Psoas muscle (tissue), 7 donors: ENCODE measurements at regions not wholly inside any gene's neighbourhood (a gene's known extent, or its start where the extent isn't known, plus 50 kb on each side); places are given as distances from the start of the nearest gene placed in this dataset.

ENCODE experiments used
- ATAC-seq, 4 donors: fragments of 200-7000 bp; cut with Tn5 transposase; one replicate each; pipeline ENCODE4 v1.9.1; 2020; ENCODE audit warnings: moderate library complexity in 3 of 4, mild to moderate bottlenecking in 2 of 4
- DNase-seq, 2 donors: peaks; one replicate each; pipeline ENCODE4 v3.0.0-alpha.2; 2020
- H3K27ac ChIP-seq: fragments of 200-600 bp; one replicate; pipeline ENCODE4 v1.8.0; 2022
- H3K27me3 ChIP-seq, 3 donors: fragments of 200-600 bp in 1 of 3; one replicate each; pipeline versions ENCODE4 v1.6.1 to v1.8.0; 2013 to 2022; ENCODE audit warnings: low read length in 2 of 3, mild to moderate bottlenecking in 2 of 3, moderate library complexity in 1 of 3; ENCODE audit not compliant: insufficient read depth in 3 of 3
- H3K36me3 ChIP-seq, 2 donors: fragments of 200-600 bp in 1 of 2; one replicate each; pipeline versions ENCODE4 v1.6.1 to v1.8.0; 2013 to 2022; ENCODE audit warnings: low read depth in 1 of 2, mild to moderate bottlenecking in 1 of 2, moderate library complexity in 1 of 2; ENCODE audit not compliant: insufficient read depth in 1 of 2
- H3K4me1 ChIP-seq: fragments of 200-600 bp; one replicate; pipeline ENCODE4 v1.8.0; 2022
- H3K4me3 ChIP-seq: fragments of 200-600 bp; one replicate; pipeline ENCODE4 v1.8.0; 2022; ENCODE audit warnings: mild to moderate bottlenecking
- H3K9me3 ChIP-seq: fragments of 200-600 bp; one replicate; pipeline ENCODE4 v1.8.0; 2022
- CTCF ChIP-seq: fragments of 200-600 bp; IDR thresholded peaks from one replicate; pipeline ENCODE4 v1.8.0; 2022; ENCODE audit warnings: antibody characterized with exemption
- WGBS, 3 donors: extraction: QIAGEN DNeasy Blood & Tissue Kit; methylation state at CpG; one replicate each; pipeline versions ENCODE4 v1.1.6 to v1.1.7; 2013; 5-methylcytosine and 5-hydroxymethylcytosine counted together
- intact Hi-C, 2 donors: fragments of 100-400 bp; cut with DNase I; formaldehyde crosslinking; loops; one replicate each; pipeline versions ENCODE4 v1.11.0 to v1.14.2; 2022
- donor health status: healthy with polysubstance abuse.
- donor health status: DM: no; HTN: no; CAD: no; lungs with moderate emphysema.
- donor health status: Bipolar disorder and iron deficiency.
- donor health status: healthy.
- donor health status: DM: yes; HTN: yes; CAD: no.
- donor health status: DM: no; HTN: no; CAD: no.
- donor health status: DM: yes; HTN: yes; CAD: no.

- no peaks in the 10 kb centered on the region for H3K36me3 ChIP-seq
- TF ChIP-seq CTCF = no peak
- ATAC-seq = no peak
- intact Hi-C loops = no loop called here
- H3K4me3 ChIP-seq = no peak overlapping the region
- DNase-seq = no peak
- no peaks in the 10 kb centered on the region for H3K27me3 ChIP-seq
- H3K4me1 ChIP-seq = no peaks in the 10 kb centered on the region
- H3K9me3 ChIP-seq = no peaks in the 10 kb centered on the region
- no peak overlapping the region for H3K27ac ChIP-seq
- WGBS, 3 donors = 86 to 90% (median 89%) methylated on average over 1 of the region's 1 CpG
Observed at GRCh38 chr13:105070452-105070851, 1465.0 kb downstream of the EFNB2 start.

- no peak overlapping the region for H3K27ac ChIP-seq
- no peaks in the 10 kb centered on the region for H3K9me3 ChIP-seq
- no peak for ATAC-seq
- no peak for TF ChIP-seq CTCF
- H3K36me3 ChIP-seq = no peaks in the 10 kb centered on the region
- DNase-seq = no peak
- no peak overlapping the region for H3K4me3 ChIP-seq
- H3K4me1 ChIP-seq = no peaks in the 10 kb centered on the region
- intact Hi-C loops = no loop called here
- no peaks in the 10 kb centered on the region for H3K27me3 ChIP-seq
Observed at GRCh38 chr13:105069106-105069505, 1466.4 kb downstream of the EFNB2 start.

- intact Hi-C loops = no loop called here
- ATAC-seq (no peak), DNase-seq (no peak)
- Histone ChIP-seq H3K4me1 (no peaks in the 10 kb centered on the region), H3K9me3 (peaks cover 2% of the 10 kb centered on the region), H3K36me3 (no peaks in the 10 kb centered on the region), H3K27me3 (no peaks in the 10 kb centered on the region), H3K4me3 (no peak overlapping the region), H3K27ac (no peak overlapping the region)
- 71 to 77% (median 73%) methylated on average over 5 of the region's 5 CpGs for WGBS, 3 donors
- TF ChIP-seq CTCF = no peak
Observed at GRCh38 chr13:105063676-105064075, 1471.8 kb downstream of the EFNB2 start.

GRCh38 chr13:105059786-105060185, 1475.7 kb downstream of the EFNB2 start:
- 81 to 90% (median 87%) methylated on average over 7 of the region's 7 CpGs for WGBS, 3 donors
- Histone ChIP-seq H3K9me3 (peaks cover 3% of the 10 kb centered on the region), H3K27me3 (no peaks in the 10 kb centered on the region), H3K27ac (no peak overlapping the region), H3K36me3 (no peaks in the 10 kb centered on the region), H3K4me1 (no peaks in the 10 kb centered on the region), H3K4me3 (no peak overlapping the region)
- ATAC-seq (no peak), DNase-seq (no peak)
- no peak for TF ChIP-seq CTCF
- intact Hi-C loops = no loop called here

- H3K27me3 ChIP-seq = no peaks in the 10 kb centered on the region
- WGBS, 3 donors = 77 to 83% (median 82%) methylated on average over 2 of the region's 2 CpGs
- H3K27ac ChIP-seq = no peak overlapping the region
- H3K9me3 ChIP-seq = peaks cover 3% of the 10 kb centered on the region
- no peaks in the 10 kb centered on the region for H3K36me3 ChIP-seq
- TF ChIP-seq CTCF = no peak
- intact Hi-C loops = no loop called here
- H3K4me3 ChIP-seq = no peak overlapping the region
- DNase-seq = no peak
- ATAC-seq = no peak
- no peaks in the 10 kb centered on the region for H3K4me1 ChIP-seq
Observed at GRCh38 chr13:105058517-105058916, 1476.9 kb downstream of the EFNB2 start.
